HCT116 (cell line): ENCODE measurements at regions not wholly inside any gene's neighbourhood (a gene's known extent, or its start where the extent isn't known, plus 50 kb on each side); places are given as distances from the start of the nearest gene placed in this dataset.

Experiments
- ATAC-seq: fragments of 200-7000 bp; cut with Tn5 transposase; 2 replicates; pipeline ENCODE4 v1.9.1; 2020; ENCODE audit warnings: mild to moderate bottlenecking, moderate library complexity
- BruUV-seq: library from RNA; stranded (reverse); fragments of 400-500 nt; replicated peaks from 2 replicates; lab custom pipeline; 2021; lab: Mats Ljungman, UMichigan
- CTCF ChIA-PET: fragments of 300-600 bp; sonication (Branson Sonifier 250); formaldehyde crosslinking; loops from one replicate; lab custom pipeline; 2021; ENCODE audit warnings: antibody characterized with exemption; lab: Charles Lee
- POLR2A ChIA-PET: fragments of 300-600, 350-600 bp; sonication (Branson Sonifier 250); formaldehyde crosslinking; loops from one replicate; lab custom pipeline; 2021; ENCODE audit warnings: antibody characterized with exemption; lab: Charles Lee
- RAD21 ChIA-PET, 2 experiments: fragments of 300-600 bp; sonication (Branson Sonifier 250); formaldehyde crosslinking; loops; one replicate each; lab custom pipeline; 2023; ENCODE audit warnings: low total read pairs in 2 of 2; ENCODE audit not compliant: uncharacterized antibody in 2 of 2, unreplicated experiment in 2 of 2, low non-redundant PET in 1 of 2; lab: Charles Lee
- DNase-seq: peaks from one replicate; pipeline ENCODE4 v3.0.0-alpha.2; 2010; ENCODE audit warnings: low read depth, low spot score
- H2AFZ ChIP-seq: fragments of 200-600 bp; shearing (Covaris generic), sonication (generic); 2 replicates; pipeline ENCODE4 v1.6.1; 2017; ENCODE audit warnings: low read depth, mixed run types, mixed read lengths, antibody characterized with exemption, low read length; ENCODE audit not compliant: poor library complexity, severe bottlenecking
- H3K27ac ChIP-seq: 2 replicates; pipeline ENCODE4 v1.5.1; 2012; ENCODE audit warnings: low read depth, low read length
- H3K27me3 ChIP-seq: fragments of 200-600 bp; sonication (generic); 2 replicates; pipeline ENCODE4 v1.6.1; 2016; ENCODE audit warnings: mixed run types, low read length, mixed read lengths; ENCODE audit not compliant: insufficient read depth
- H3K36me3 ChIP-seq, 2 experiments: fragments of 200-500 bp in 1 of 2; fragments of 200-600 bp in 1 of 2; sonication (Bioruptor generic) in 1 of 2; sonication (generic) in 1 of 2; 2 replicates each; pipeline versions ENCODE4 v1.5.1 to v1.6.1; 2014 to 2016; ENCODE audit warnings: low read length in 2 of 2, inconsistent platforms in 1 of 2, mixed read lengths in 1 of 2, mixed run types in 1 of 2; ENCODE audit not compliant: insufficient read depth in 2 of 2, control insufficient read depth in 1 of 2
- H3K4me1 ChIP-seq, 2 experiments: fragments of 200-600 bp in 1 of 2; sonication (generic) in 1 of 2; 2 replicates each; pipeline versions ENCODE4 v1.5.1 to v1.6.1; 2012 to 2017; ENCODE audit warnings: low read length in 2 of 2, inconsistent platforms in 1 of 2, mild to moderate bottlenecking in 1 of 2, mixed read lengths in 1 of 2, mixed run types in 1 of 2, moderate library complexity in 1 of 2; ENCODE audit not compliant: insufficient read depth in 2 of 2, control insufficient read depth in 1 of 2
- H3K4me2 ChIP-seq: fragments of 200-600 bp; sonication (generic); 2 replicates; pipeline ENCODE4 v1.6.1; 2017; ENCODE audit warnings: mixed run types, low read length, mixed read lengths
- H3K4me3 ChIP-seq, 2 experiments: fragments of 200-600 bp in 1 of 2; sonication (generic) in 1 of 2; replicated peaks in 1 of 2; 2 replicates each; pipeline ENCODE4 v1.5.1; 2011 to 2016; ENCODE audit warnings: low read length in 2 of 2, control low read depth in 1 of 2, low read depth in 1 of 2, mild to moderate bottlenecking in 1 of 2, mixed read lengths in 1 of 2, mixed run types in 1 of 2
- H3K79me2 ChIP-seq: fragments of 200-600 bp; sonication (generic); 2 replicates; pipeline ENCODE4 v1.6.1; 2017; ENCODE audit warnings: mild to moderate bottlenecking, mixed run types, low read length, moderate library complexity, mixed read lengths; ENCODE audit not compliant: insufficient read depth
- H3K9ac ChIP-seq: fragments of 200-600 bp; sonication (generic); 2 replicates; pipeline ENCODE4 v1.6.1; 2016; ENCODE audit warnings: low read length, mixed read lengths
- H3K9me2 ChIP-seq: fragments of 200-600 bp; sonication (generic), shearing (Covaris generic); 2 replicates; pipeline ENCODE4 v1.6.1; 2017; ENCODE audit warnings: mixed run types, mild to moderate bottlenecking, moderate library complexity; ENCODE audit not compliant: insufficient read depth
- H3K9me3 ChIP-seq, 2 experiments: fragments of 200-500 bp in 1 of 2; fragments of 200-600 bp in 1 of 2; sonication (Bioruptor generic) in 1 of 2; sonication (generic) in 1 of 2; 2 replicates each; pipeline ENCODE4 v1.6.1; 2014 to 2017; ENCODE audit warnings: low read length in 2 of 2, mixed read lengths in 2 of 2, inconsistent platforms in 1 of 2, low read depth in 1 of 2, mild to moderate bottlenecking in 1 of 2, mixed run types in 1 of 2, moderate library complexity in 1 of 2; ENCODE audit not compliant: control insufficient read depth in 1 of 2, insufficient read depth in 1 of 2
- H4K20me1 ChIP-seq: fragments of 200-600 bp; sonication (generic), shearing (Covaris generic); 2 replicates; pipeline ENCODE4 v1.6.1; 2017; ENCODE audit warnings: mixed run types, mild to moderate bottlenecking, moderate library complexity; ENCODE audit not compliant: insufficient read depth
- CBX3 ChIP-seq: IDR thresholded peaks from 2 replicates; pipeline ENCODE4 v1.6.1; 2012; ENCODE audit warnings: low read depth
- CEBPB ChIP-seq: IDR thresholded peaks from 2 replicates; pipeline ENCODE4 v1.6.1; 2012; ENCODE audit warnings: low read depth
- CTCF ChIP-seq, 3 experiments: fragments of 200-600 bp in 1 of 3; sonication (generic) in 1 of 3; IDR thresholded peaks in 2 of 3; conservative IDR thresholded peaks in 1 of 3; 2 replicates each; pipeline ENCODE4 v1.5.1; 2012 to 2017; ENCODE audit warnings: low read depth in 2 of 3, low read length in 2 of 3, antibody characterized with exemption in 1 of 3, borderline replicate concordance in 1 of 3, control low read depth in 1 of 3, mild to moderate bottlenecking in 1 of 3, mixed read lengths in 1 of 3, mixed run types in 1 of 3, moderate library complexity in 1 of 3; ENCODE audit not compliant: insufficient read depth in 1 of 3
- EGR1 ChIP-seq: IDR thresholded peaks from 2 replicates; pipeline ENCODE4 v1.6.1; 2012; ENCODE audit warnings: low read depth
- EZH2 ChIP-seq: fragments of 200-600 bp; sonication (generic); IDR thresholded peaks from 2 replicates; pipeline ENCODE4 v1.6.1; 2017; ENCODE audit warnings: antibody characterized with exemption, mixed run types
- EZH2phosphoT487 ChIP-seq: fragments of 200-600 bp; IDR thresholded peaks from 2 replicates; pipeline ENCODE4 v1.6.1; 2018; ENCODE audit warnings: antibody characterized with exemption, borderline replicate concordance
- FOSL1 ChIP-seq: IDR thresholded peaks from 2 replicates; pipeline ENCODE4 v1.6.1; 2012; ENCODE audit warnings: low read depth
- JUND ChIP-seq: IDR thresholded peaks from 2 replicates; pipeline ENCODE4 v1.6.1; 2012
- MAX ChIP-seq: IDR thresholded peaks from 2 replicates; pipeline ENCODE4 v1.6.1; 2012
- POLR2A ChIP-seq: IDR thresholded peaks from 2 replicates; pipeline ENCODE4 v1.7.0; 2011; ENCODE audit warnings: borderline replicate concordance; ENCODE audit not compliant: insufficient read depth, insufficient read length; ENCODE audit errors: extremely low read depth
- POLR2AphosphoS5 ChIP-seq: IDR thresholded peaks from 2 replicates; pipeline ENCODE4 v1.6.1; 2011; ENCODE audit warnings: mild to moderate bottlenecking, low read depth, low read length, moderate library complexity
- RAD21 ChIP-seq: IDR thresholded peaks from 2 replicates; pipeline ENCODE4 v1.6.1; 2012; ENCODE audit warnings: low read depth, mild to moderate bottlenecking
- REST ChIP-seq: IDR thresholded peaks from 2 replicates; pipeline ENCODE4 v1.6.1; 2012; ENCODE audit warnings: low read depth
- SRF ChIP-seq: IDR thresholded peaks from 2 replicates; pipeline ENCODE4 v1.6.1; 2012; ENCODE audit warnings: low read depth
- TCF7L2 ChIP-seq: IDR thresholded peaks from 2 replicates; pipeline ENCODE4 v1.7.0; 2011; ENCODE audit warnings: borderline replicate concordance, inconsistent platforms; ENCODE audit not compliant: insufficient read depth, insufficient read length; ENCODE audit errors: extremely low read depth
- YY1 ChIP-seq: IDR thresholded peaks from 2 replicates; pipeline ENCODE4 v1.6.1; 2011; ENCODE audit warnings: low read length, low read depth, moderate library complexity, mild to moderate bottlenecking; ENCODE audit not compliant: insufficient replicate concordance; ENCODE audit errors: extremely low read depth
- ZBTB33 ChIP-seq: IDR thresholded peaks from 2 replicates; pipeline ENCODE4 v1.6.1; 2011; ENCODE audit warnings: mild to moderate bottlenecking, low read length, moderate library complexity; ENCODE audit not compliant: insufficient replicate concordance; ENCODE audit errors: extremely low read depth
- ZFX ChIP-seq: fragments of 450-650 bp; IDR thresholded peaks from 2 replicates; pipeline ENCODE4 v1.6.1; 2017
- ZNF274 ChIP-seq: fragments of 200-500 bp; sonication (Bioruptor generic); IDR thresholded peaks from 2 replicates; pipeline ENCODE4 v1.6.1; 2014; ENCODE audit warnings: mild to moderate bottlenecking, low read depth, low read length, inconsistent platforms
- intact Hi-C: fragments of 100-400 bp; cut with micrococcal nuclease; formaldehyde crosslinking; loops from 2 replicates; pipeline ENCODE4 v1.10.0; 2022

GRCh38 chr17:11029791-11030190, 191.9 kb upstream of the PIRT start:
- no peak overlapping the region for H3K4me2 ChIP-seq
- ChIA-PET RAD21 (no interaction called here), POLR2A (no interaction called here), CTCF (no interaction called here)
- DNase-seq = no peak
- no peak overlapping the region for H2AFZ ChIP-seq
- no peak overlapping the region for H3K4me3 ChIP-seq
- intact Hi-C loops = no loop called here
- no peak overlapping the region for H3K27ac ChIP-seq
- H3K4me1 ChIP-seq = no peaks in the 10 kb centered on the region
- no peak for ATAC-seq
- H3K9me3 ChIP-seq = peaks cover 0 to 14% of the 10 kb centered on the region in 2 experiments; a peak in 2 of 4 replicates
- TF ChIP-seq ZFX = no peak
- TF ChIP-seq JUND = no peak
- no peak for TF ChIP-seq EZH2phosphoT487
- no peak for TF ChIP-seq YY1
- no peak for TF ChIP-seq SRF
- TF ChIP-seq EGR1 = no peak
- TF ChIP-seq FOSL1 = no peak
- no peak for TF ChIP-seq CTCF (IDR thresholded peaks at IDR 0.05 in 2 of 3, conservative IDR thresholded peaks at IDR 0.05 in 1 of 3; ENCODE audit: borderline replicate concordance in 1 of 3, insufficient read depth in 1 of 3, low read depth in 2 of 3, low read length in 2 of 3)
- TF ChIP-seq CBX3 = no peak
- TF ChIP-seq EZH2 = no peak
- no peak for TF ChIP-seq ZBTB33
- TF ChIP-seq POLR2AphosphoS5 = no peak
- no peak for TF ChIP-seq TCF7L2
- no peak for TF ChIP-seq REST
- no peak for TF ChIP-seq RAD21
- TF ChIP-seq ZNF274 = no peak
- TF ChIP-seq CEBPB = no peak
- no peak for TF ChIP-seq MAX
- no peak for TF ChIP-seq POLR2A
- no peak overlapping the region for H3K9ac ChIP-seq
- H4K20me1 ChIP-seq = no peaks in the 10 kb centered on the region
- no TSS peak for BruUV-seq
- no peaks in the 10 kb centered on the region for H3K9me2 ChIP-seq
- H3K79me2 ChIP-seq = no peaks in the 10 kb centered on the region
- no peaks in the 10 kb centered on the region for H3K27me3 ChIP-seq
- H3K36me3 ChIP-seq = no peaks in the 10 kb centered on the region
